H1 (cell line): ENCODE measurements at regions not wholly inside any gene's neighbourhood (a gene's known extent, or its start where the extent isn't known, plus 50 kb on each side); places are given as distances from the start of the nearest gene placed in this dataset.

Experiments used
- CTCF ChIA-PET: fragments of 300-600 bp; sonication (Branson Sonifier 250); formaldehyde crosslinking; loops from one replicate; lab custom pipeline; 2021; ENCODE audit not compliant: partially characterized antibody; lab: Charles Lee
- POLR2A ChIA-PET: fragments of 300-600 bp; sonication (Branson Sonifier 250); formaldehyde crosslinking; loops from one replicate; lab custom pipeline; 2021; ENCODE audit warnings: inconsistent platforms; ENCODE audit not compliant: partially characterized antibody; lab: Charles Lee
- DNase-seq, 2 experiments: peaks; one replicate each; pipeline versions ENCODE4 v3.0.0 to v3.0.0-alpha.2; 2010 to 2022; ENCODE audit warnings: low spot score in 2 of 2, low read depth in 1 of 2, mixed read lengths in 1 of 2
- FAIRE-seq: peaks from 2 replicates; lab custom pipeline; 2011; peaks lifted over from hg19 to GRCh38; lab: Jason Lieb, UNC
- H2AFZ ChIP-seq: 2 replicates; pipeline ENCODE4 v1.8.1; 2012; ENCODE audit warnings: low read length, inconsistent platforms
- H2AK5ac ChIP-seq: 2 replicates; pipeline ENCODE4 v1.6.1; 2013; ENCODE audit warnings: low read depth, low read length
- H2BK120ac ChIP-seq: replicated peaks from 2 replicates; pipeline ENCODE3; 2013; ENCODE audit warnings: low read depth, low read length, inconsistent platforms
- H2BK12ac ChIP-seq: 2 replicates; pipeline ENCODE4 v1.6.1; 2013; ENCODE audit warnings: low read depth, low read length
- H2BK15ac ChIP-seq: 2 replicates; pipeline ENCODE4 v1.6.1; 2013; ENCODE audit warnings: low read length
- H2BK20ac ChIP-seq: 2 replicates; pipeline ENCODE4 v1.6.1; 2013; ENCODE audit warnings: low read length
- H2BK5ac ChIP-seq: 2 replicates; pipeline ENCODE4 v1.6.1; 2013; ENCODE audit warnings: low read depth, low read length
- H3K14ac ChIP-seq: 2 replicates; pipeline ENCODE4 v1.6.1; 2013; ENCODE audit warnings: inconsistent platforms; ENCODE audit not compliant: insufficient read length
- H3K18ac ChIP-seq: 2 replicates; pipeline ENCODE4 v1.6.1; 2013; ENCODE audit warnings: low read length; ENCODE audit errors: extremely low read depth
- H3K23ac ChIP-seq: 2 replicates; pipeline ENCODE4 v1.6.1; 2013; ENCODE audit warnings: inconsistent platforms; ENCODE audit not compliant: insufficient read length
- H3K23me2 ChIP-seq: 2 replicates; pipeline ENCODE4 v1.6.1; 2013; ENCODE audit warnings: low read depth, low read length
- H3K27ac ChIP-seq: 2 replicates; pipeline ENCODE4 v1.6.1; 2011; ENCODE audit warnings: low read depth, low read length, inconsistent platforms
- H3K27me3 ChIP-seq, 4 experiments: replicated peaks in 1 of 4; 1 replicate in 1 of 4; 2 replicates in 3 of 4; pipeline versions ENCODE4 v1.6.1 to v1.8.1; 2011 to 2013; ENCODE audit warnings: low read length in 3 of 4, mild to moderate bottlenecking in 3 of 4, inconsistent platforms in 2 of 4, mixed read lengths in 2 of 4, moderate library complexity in 1 of 4; ENCODE audit not compliant: control insufficient read depth in 3 of 4, insufficient read depth in 3 of 4; ENCODE audit errors: extremely low read depth in 1 of 4
- H3K36me3 ChIP-seq, 4 experiments: 2 replicates each; pipeline versions ENCODE4 v1.6.1 to v1.8.1; 2011 to 2013; ENCODE audit warnings: mild to moderate bottlenecking in 4 of 4, low read length in 3 of 4, moderate library complexity in 2 of 4, control low read depth in 1 of 4, inconsistent platforms in 1 of 4; ENCODE audit not compliant: insufficient read depth in 4 of 4, control insufficient read depth in 2 of 4
- H3K4ac ChIP-seq: replicated peaks from 2 replicates; pipeline ENCODE3; 2013; ENCODE audit warnings: low read length, low read depth, mixed read lengths, inconsistent platforms; ENCODE audit not compliant: insufficient read length
- H3K4me1 ChIP-seq, 4 experiments: replicated peaks in 1 of 4; 1 replicate in 1 of 4; 2 replicates in 3 of 4; pipeline versions ENCODE4 v1.6.1 to v1.8.1; 2011 to 2013; ENCODE audit warnings: low read length in 3 of 4, inconsistent platforms in 2 of 4, mixed read lengths in 1 of 4; ENCODE audit not compliant: insufficient read depth in 4 of 4, control insufficient read depth in 3 of 4
- H3K4me2 ChIP-seq, 2 experiments: 2 replicates each; pipeline versions ENCODE4 v1.6.1 to v1.8.1; 2011 to 2013; ENCODE audit warnings: low read depth in 2 of 2, low read length in 2 of 2, control low read depth in 1 of 2, inconsistent platforms in 1 of 2, mild to moderate bottlenecking in 1 of 2; ENCODE audit not compliant: insufficient read depth in 1 of 2
- H3K4me3 ChIP-seq, 4 experiments: fragments of 200-600, 300-600 bp in 1 of 4; sonication (generic), shearing (Covaris generic), sonication (Bioruptor Twin) in 1 of 4; 2 replicates each; pipeline versions ENCODE4 v1.5.1 to v1.8.1; 2011 to 2016; ENCODE audit warnings: low read length in 4 of 4, low read depth in 3 of 4, control low read depth in 2 of 4, inconsistent platforms in 2 of 4, mild to moderate bottlenecking in 2 of 4, mixed read lengths in 1 of 4, moderate library complexity in 1 of 4; ENCODE audit not compliant: insufficient read depth in 2 of 4; ENCODE audit errors: extremely low read depth in 1 of 4
- H3K56ac ChIP-seq: replicated peaks from 2 replicates; pipeline ENCODE3; 2013; ENCODE audit warnings: low read depth, mild to moderate bottlenecking, mixed read lengths, low read length, inconsistent platforms; ENCODE audit not compliant: insufficient read length
- H3K79me1 ChIP-seq: 2 replicates; pipeline ENCODE4 v1.6.1; 2013; ENCODE audit warnings: low read depth, low read length, control low read depth
- H3K79me2 ChIP-seq, 2 experiments: 2 replicates each; pipeline versions ENCODE4 v1.6.1 to v1.8.1; 2012 to 2013; ENCODE audit warnings: low read length in 2 of 2, mild to moderate bottlenecking in 2 of 2, inconsistent platforms in 1 of 2; ENCODE audit not compliant: insufficient read depth in 2 of 2, control insufficient read depth in 1 of 2
- H3K9ac ChIP-seq, 4 experiments: replicated peaks in 1 of 4; 1 replicate in 1 of 4; 2 replicates in 3 of 4; pipeline versions ENCODE4 v1.6.1 to v1.8.1; 2011 to 2013; ENCODE audit warnings: low read depth in 3 of 4, low read length in 3 of 4, control low read depth in 2 of 4, mild to moderate bottlenecking in 2 of 4, moderate library complexity in 2 of 4, inconsistent platforms in 1 of 4; ENCODE audit errors: extremely low read depth in 1 of 4
- H3K9me3 ChIP-seq, 2 experiments: 2 replicates each; pipeline versions ENCODE4 v1.6.1 to v1.8.1; 2012 to 2013; ENCODE audit warnings: mild to moderate bottlenecking in 2 of 2, moderate library complexity in 2 of 2, control low read depth in 1 of 2, inconsistent platforms in 1 of 2, low read depth in 1 of 2, low read length in 1 of 2, mixed read lengths in 1 of 2; ENCODE audit not compliant: insufficient read depth in 2 of 2
- H4K20me1 ChIP-seq, 2 experiments: replicated peaks in 1 of 2; 2 replicates each; pipeline versions ENCODE3 to v1.8.1; 2011 to 2013; ENCODE audit warnings: inconsistent platforms in 2 of 2, low read length in 2 of 2, mild to moderate bottlenecking in 1 of 2; ENCODE audit not compliant: insufficient read depth in 2 of 2, control insufficient read depth in 1 of 2
- H4K5ac ChIP-seq: 2 replicates; pipeline ENCODE4 v1.6.1; 2013; ENCODE audit warnings: low read length, low read depth, mixed read lengths, inconsistent platforms; ENCODE audit not compliant: insufficient read length
- H4K8ac ChIP-seq: 2 replicates; pipeline ENCODE4 v1.8.0; 2013; ENCODE audit warnings: mild to moderate bottlenecking, moderate library complexity, low read length, inconsistent platforms; ENCODE audit not compliant: insufficient read depth; ENCODE audit errors: extremely low read depth
- H4K91ac ChIP-seq: replicated peaks from 2 replicates; pipeline ENCODE3; 2013; ENCODE audit warnings: low read length, mixed read lengths, inconsistent platforms; ENCODE audit not compliant: insufficient read length
- HDAC2 ChIP-seq, 2 experiments: fragments of 300-600 bp in 1 of 2; sonication (generic) in 1 of 2; IDR thresholded peaks; 2 replicates each; pipeline ENCODE4 v1.6.1; 2011 to 2012; ENCODE audit warnings: low read depth in 2 of 2, low read length in 2 of 2, mild to moderate bottlenecking in 2 of 2, moderate library complexity in 2 of 2, borderline replicate concordance in 1 of 2, inconsistent platforms in 1 of 2
- POLR2AphosphoS5 ChIP-seq: IDR thresholded peaks from 2 replicates; pipeline ENCODE4 v1.6.1; 2011; ENCODE audit warnings: low read depth, low read length
- TAF1 ChIP-seq: IDR thresholded peaks from 2 replicates; pipeline ENCODE4 v1.6.1; 2011; ENCODE audit warnings: mild to moderate bottlenecking, low read depth, low read length
- WGBS, 2 experiments: shearing (Covaris generic) in 1 of 2; methylation state at CpG; one replicate each; pipeline versions ENCODE4 v1.1.6 to v1.1.7; 2013 to 2015; ENCODE audit warnings: low lambda C conversion rate in 2 of 2, mixed read lengths in 2 of 2, inconsistent platforms in 1 of 2, low coverage in 1 of 2, missing lambda C conversion rate in 1 of 2; ENCODE audit not compliant: insufficient replicate concordance in 2 of 2, insufficient coverage in 1 of 2, insufficient read length in 1 of 2; ENCODE audit errors: extremely low coverage in 1 of 2, missing lambda C conversion rate in 1 of 2; 5-methylcytosine and 5-hydroxymethylcytosine counted together
- TF ChIP-seq, protein P1 (sequence below): IDR thresholded peaks from 2 replicates; pipeline ENCODE4 v1.6.1; 2011; ENCODE audit warnings: low read depth, mild to moderate bottlenecking, low read length; ENCODE audit not compliant: insufficient read depth

DNA sequence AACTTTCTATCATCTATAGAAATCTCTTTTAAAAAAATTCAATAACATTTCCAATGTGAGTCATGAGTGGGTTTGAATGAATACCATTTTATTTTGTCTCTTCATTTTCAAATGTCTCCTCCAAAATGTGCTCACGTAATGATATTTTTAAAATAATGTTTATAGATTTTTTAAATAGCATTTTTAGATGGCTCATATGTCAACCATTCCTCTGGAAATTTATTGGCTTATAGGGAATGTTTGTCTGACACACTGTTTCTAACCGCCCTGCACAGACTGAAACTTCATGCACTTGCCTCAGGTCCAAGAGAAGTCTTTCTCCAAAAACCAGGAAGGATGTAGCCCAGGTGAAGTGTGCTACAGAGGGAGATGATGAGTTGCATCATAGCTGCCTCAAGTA, 88.8 kb upstream of the PLEKHG7 start:
- H3K4me1 ChIP-seq = peaks cover 2 to 15% (median 4%) of the 10 kb centered on the region in 4 experiments; a peak in 3 of 7 replicates
- H4K8ac ChIP-seq = no peak overlapping the region
- 93% methylated on average over 2 of the region's 2 CpGs; no CpG with 5 or more reads in 1 of the 2 experiments for WGBS, 2 experiments
- no peaks in the 10 kb centered on the region for H3K23me2 ChIP-seq
- DNase-seq (no peak), FAIRE-seq (no peak)
- CTCF ChIA-PET = interaction anchor here (1.0 to 2.3 kb wide), 3 partner anchors 14 to 1232 kb away, joined by 3 to 9 read pairs (median 4); no protein-coding TSS in a partner anchor
- no peak overlapping the region for H2AFZ ChIP-seq
- TF ChIP-seq HDAC2 (IDR thresholded peaks at IDR 0.05; ENCODE audit: borderline replicate concordance in 1 of 2, low read depth in 2 of 2, low read length in 2 of 2) (no peak), POLR2AphosphoS5 (no peak), TAF1 (no peak)
- TF ChIP-seq, protein P1, sequence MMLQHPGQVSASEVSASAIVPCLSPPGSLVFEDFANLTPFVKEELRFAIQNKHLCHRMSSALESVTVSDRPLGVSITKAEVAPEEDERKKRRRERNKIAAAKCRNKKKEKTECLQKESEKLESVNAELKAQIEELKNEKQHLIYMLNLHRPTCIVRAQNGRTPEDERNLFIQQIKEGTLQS = no peak
- H3K4me2 ChIP-seq = no peak overlapping the region
- H2BK120ac ChIP-seq = no peak overlapping the region
- no peak overlapping the region for H3K27ac ChIP-seq
- H3K79me2 ChIP-seq = no peaks in the 10 kb centered on the region
- H2BK20ac ChIP-seq = no peak overlapping the region
- H3K23ac ChIP-seq = no peak overlapping the region
- no peaks in the 10 kb centered on the region for H3K79me1 ChIP-seq
- no peak overlapping the region for H2BK12ac ChIP-seq
- no peak overlapping the region for H3K18ac ChIP-seq
- H3K14ac ChIP-seq = no peak overlapping the region
- H4K20me1 ChIP-seq = no peaks in the 10 kb centered on the region
- no peaks in the 10 kb centered on the region for H3K9me3 ChIP-seq
- H3K4me3 ChIP-seq = no peak overlapping the region
- no peaks in the 10 kb centered on the region for H3K36me3 ChIP-seq
- no peak overlapping the region for H3K4ac ChIP-seq
- H2BK15ac ChIP-seq = no peak overlapping the region
- H4K5ac ChIP-seq = no peak overlapping the region
- H3K56ac ChIP-seq = no peak overlapping the region
- no peak overlapping the region for H3K9ac ChIP-seq
- POLR2A ChIA-PET = no interaction called here
- no peak overlapping the region for H4K91ac ChIP-seq
- no peaks in the 10 kb centered on the region for H3K27me3 ChIP-seq
- no peak overlapping the region for H2BK5ac ChIP-seq
- H2AK5ac ChIP-seq = no peak overlapping the region
